LHCN-M2 (cell line): ENCODE measurements at regions not wholly inside any gene's neighbourhood (a gene's known extent, or its start where the extent isn't known, plus 50 kb on each side); places are given as distances from the start of the nearest gene placed in this dataset.

Experiments used
- DNase-seq: peaks from one replicate; pipeline ENCODE4 v3.0.0-alpha.2; 2012; ENCODE audit warnings: low read depth

GRCh38 chrX:20863649-20864048 lies 510.6 kb upstream of the CNKSR2 start:
- no peak for DNase-seq

DNA sequence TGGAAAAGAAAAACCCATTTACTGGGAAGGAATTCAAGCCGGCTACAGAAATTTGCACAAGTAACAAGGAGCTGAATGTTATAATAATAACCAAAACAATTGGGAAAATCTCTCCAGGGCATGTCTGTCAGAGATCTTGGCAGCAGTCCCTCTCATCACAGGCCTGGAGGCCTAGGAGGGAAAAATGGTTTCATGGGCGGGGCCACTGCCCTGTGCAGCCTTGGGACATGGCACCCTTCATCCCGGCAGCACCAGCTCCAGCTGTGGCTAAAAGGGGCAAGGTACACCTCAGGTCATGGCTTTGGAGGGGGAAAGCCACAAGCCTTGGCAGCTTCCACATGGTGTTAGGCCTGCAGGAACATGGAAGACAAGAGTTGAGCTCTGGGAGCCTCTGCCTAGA lies 513.1 kb upstream of the CNKSR2 start:
- DNase-seq = no peak

DNA sequence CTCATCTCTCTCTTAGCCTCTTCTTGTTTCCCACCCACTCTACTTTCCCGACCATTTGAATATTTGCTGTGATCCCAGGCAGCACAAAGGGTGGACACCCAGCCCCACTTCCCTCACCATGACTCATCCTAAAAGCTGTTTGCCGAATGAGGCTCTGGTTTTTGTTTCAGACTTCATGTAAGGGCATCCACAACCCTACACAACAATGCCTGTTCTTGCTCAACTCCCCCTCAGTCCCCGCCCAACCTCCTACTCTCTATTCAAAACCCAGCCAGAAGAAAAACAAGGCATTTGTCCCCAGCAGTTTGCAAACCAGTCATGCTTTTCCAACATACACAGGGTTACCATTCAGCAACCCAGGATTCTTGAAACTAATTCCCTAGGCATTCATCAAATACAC lies 516.5 kb upstream of the CNKSR2 start:
- peak; percentile 12 for DNase-seq

DNA sequence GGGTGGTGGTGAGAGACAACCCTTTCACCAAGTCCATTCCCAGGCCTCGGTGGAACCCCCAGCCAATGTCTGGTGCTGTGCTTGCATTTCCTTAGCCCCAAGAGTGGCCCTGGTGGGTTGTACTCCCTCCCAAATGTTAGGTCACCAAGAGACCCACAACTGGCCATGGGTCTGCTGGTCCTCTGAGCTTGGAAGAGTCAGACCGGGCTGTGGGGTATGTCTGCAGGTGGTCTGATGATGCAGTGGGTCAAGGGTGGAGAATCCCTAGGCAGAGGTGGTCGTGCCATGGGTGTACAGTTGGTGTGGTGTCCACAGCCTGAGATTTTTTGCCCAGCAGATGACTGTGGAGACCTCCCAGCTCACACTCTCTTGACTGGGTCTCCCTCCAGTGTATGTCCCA lies 535.7 kb upstream of the CNKSR2 start:
- no peak for DNase-seq

DNA sequence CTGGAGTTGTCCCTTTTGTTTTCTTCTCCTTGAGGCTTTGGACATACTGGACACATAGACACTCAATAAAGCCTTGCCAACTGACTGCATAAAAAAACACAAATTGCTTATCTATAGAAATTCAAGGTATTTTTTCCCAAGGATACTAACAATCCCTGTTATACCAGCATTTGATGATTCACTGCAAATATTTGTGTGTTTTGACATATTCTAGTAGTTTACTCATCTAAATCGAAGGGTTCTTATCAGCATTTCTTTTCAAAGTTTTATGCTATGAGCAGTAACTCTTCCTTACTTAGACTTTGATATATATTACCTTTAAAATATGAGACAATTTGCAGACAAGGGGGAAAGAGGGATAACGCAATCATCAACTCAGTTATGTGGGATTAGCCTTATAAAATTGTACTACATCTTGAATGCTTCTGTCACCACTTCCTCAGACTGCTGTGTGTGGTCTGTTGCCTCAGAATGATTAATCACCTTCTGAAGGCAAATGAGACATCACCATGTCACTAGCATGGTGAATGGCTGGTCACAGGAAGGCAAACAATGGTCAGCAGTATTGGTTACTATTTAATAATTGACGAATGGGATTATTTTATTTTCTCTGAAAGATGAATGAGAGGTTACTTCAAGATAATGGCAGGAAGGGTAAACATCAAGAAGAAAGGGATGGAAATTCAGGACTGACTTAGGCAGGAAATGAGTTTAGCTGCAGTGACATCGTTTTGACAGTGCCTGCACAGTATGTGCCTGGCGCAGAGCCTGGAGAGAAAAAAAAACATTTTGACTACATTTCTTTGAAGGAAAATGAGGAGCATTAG lies 544.3 kb upstream of the CNKSR2 start:
- DNase-seq = peak; percentile 62

DNA sequence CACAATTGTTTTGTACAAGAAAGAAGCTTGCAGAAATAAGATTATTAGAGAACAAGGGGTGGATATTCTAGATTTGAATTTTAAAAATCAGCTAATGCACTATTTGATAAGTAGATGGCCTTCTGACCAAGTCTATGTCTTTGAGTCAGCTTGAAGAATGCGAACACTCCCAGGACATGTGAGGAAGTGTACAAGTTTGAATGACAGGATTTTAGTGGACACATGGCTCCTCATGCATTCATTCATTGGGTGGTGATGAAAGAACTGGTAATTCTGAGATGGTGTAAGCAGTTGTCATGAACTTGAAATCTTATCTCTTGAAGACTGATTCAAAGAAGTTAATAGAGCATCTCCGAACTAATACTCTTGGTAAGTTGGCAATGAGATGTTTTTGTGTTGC lies 548.2 kb upstream of the CNKSR2 start:
- DNase-seq = no peak

DNA sequence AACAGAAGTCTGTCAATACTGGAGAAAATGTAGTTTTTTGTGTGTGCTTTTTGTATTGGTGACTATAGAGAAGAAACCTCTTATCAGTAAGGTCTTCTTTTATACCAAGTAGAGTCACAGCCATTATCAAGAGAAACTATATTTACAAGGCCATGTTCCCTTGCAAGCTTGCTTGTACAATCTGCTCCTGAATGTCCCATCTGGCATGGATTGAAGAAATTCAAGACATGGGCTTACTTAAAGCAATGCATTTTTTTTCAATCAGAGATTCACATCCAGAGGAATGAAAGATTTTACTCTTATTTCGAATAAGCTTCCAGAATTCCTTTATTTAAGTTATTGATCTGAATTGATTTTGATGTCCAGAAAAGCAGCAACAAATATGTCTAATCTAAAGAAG lies 537.3 kb upstream of the RPS6KA3 start:
- no peak for DNase-seq

DNA sequence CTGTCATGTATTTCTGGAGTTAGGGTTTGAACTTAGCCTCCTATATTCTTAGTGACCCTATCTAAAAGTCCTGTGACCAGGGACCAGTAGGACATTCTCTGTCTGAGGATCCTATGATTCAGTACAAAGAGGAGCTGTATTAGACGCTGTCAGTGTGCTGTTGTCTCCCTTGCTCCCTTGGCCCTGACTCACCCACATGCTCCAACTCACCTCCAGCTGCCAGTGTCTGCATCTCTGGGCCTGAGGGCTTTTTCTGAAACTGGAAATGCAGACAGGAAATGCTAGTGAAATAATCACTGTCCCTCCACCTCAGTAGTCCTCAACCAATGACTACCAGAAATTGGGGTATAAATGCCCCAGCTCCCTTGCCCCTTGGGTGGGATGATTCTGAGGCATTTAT lies 535.3 kb upstream of the RPS6KA3 start:
- peak; percentile 5 for DNase-seq

DNA sequence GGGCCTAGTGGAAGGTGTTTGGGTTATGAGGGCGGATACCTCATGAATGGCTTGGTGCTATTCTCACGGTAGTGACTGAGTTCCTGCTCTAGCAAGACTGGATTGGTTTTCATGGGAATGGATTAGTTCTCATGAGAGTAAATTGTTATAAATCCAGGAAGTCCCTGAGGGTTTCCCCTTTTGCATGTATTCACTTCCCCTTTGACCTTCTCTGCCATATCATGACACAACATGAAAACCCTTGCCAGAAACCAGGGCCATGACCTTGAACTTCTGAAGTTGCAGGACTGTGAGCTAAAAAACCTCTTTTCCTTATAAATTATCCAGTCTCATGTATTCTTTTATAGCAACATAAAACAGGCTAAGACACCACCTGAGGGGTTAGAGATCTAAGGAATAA lies 529.7 kb upstream of the RPS6KA3 start:
- DNase-seq = no peak

DNA sequence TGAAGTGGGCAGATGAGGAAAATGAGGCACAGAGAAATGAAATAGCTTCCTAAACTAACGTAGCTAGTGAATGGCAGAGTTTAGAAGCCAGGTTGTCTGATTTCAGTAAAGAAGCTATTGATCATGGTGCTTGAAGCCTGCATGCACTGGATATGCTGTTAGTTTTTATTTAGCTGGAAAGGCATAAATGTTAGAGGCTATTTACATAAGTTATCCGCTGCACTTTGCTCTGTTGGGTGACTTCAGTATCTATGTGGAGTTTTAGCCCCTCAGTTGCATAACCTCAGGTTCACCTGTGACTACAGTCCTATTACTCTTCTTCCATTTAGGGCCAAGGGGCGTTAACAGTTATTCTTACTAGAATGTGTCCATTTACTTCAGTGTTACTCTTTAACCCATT lies 522.4 kb upstream of the RPS6KA3 start:
- no peak for DNase-seq

DNA sequence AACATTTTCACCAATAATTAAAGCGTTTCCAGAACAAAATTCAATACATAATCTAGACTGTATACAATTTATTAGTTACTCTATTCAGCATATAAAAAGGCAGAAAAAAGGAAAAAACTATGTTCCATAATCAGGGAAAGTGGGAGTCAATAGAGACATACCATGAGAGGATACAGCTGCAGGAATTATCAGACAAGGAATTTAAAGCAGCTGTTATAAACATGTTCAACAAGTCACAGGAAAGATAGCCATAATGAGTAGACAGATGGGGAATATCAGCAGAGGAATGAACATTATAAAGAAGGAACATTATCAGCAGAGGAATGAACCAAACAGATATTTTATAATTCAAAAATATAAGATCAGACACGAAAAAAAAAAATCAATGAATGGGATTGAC lies 500.6 kb upstream of the RPS6KA3 start:
- no peak for DNase-seq

DNA sequence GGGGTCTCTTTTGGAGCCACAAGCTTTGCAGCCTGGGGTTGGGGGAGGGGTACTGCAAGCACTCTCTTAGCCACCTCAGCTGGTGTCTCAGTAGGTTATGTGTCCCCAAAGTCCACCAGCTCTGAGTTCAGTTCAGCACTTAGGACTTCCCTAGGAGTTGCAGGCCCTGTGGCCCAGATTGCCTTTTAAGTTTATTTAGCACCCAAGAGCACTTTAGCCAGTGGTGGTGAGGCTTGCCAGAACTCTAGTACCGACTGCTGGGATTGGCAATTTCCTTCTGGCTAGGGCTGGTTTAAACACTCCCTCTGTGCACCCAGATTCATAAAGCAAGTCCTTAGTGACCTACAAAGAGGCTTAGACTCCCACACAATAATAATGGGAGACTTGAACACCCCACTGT lies 489.9 kb upstream of the RPS6KA3 start:
- DNase-seq = no peak

DNA sequence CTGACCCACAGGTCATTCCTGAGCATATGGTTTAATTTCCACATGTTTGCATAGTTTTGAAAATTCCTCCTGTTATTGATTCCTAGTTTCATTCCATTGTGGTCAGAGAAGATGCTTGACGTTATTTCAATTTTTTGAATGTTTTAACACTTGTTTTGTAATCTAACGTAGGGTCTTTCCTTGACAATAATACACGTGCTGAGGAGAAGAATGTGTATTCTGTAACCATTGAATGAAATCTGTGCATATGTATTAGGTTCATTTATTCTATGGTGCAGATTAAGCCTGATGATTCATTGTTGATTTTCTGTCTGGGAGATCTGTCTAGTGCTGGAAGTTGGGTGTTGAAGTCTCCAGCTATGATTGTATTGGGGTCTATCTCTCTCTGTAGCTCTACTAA lies 486.4 kb upstream of the RPS6KA3 start:
- no peak for DNase-seq

- no peak for DNase-seq
Measured at GRCh38 chrX:20746690-20747089, 480.0 kb upstream of the RPS6KA3 start.

DNA sequence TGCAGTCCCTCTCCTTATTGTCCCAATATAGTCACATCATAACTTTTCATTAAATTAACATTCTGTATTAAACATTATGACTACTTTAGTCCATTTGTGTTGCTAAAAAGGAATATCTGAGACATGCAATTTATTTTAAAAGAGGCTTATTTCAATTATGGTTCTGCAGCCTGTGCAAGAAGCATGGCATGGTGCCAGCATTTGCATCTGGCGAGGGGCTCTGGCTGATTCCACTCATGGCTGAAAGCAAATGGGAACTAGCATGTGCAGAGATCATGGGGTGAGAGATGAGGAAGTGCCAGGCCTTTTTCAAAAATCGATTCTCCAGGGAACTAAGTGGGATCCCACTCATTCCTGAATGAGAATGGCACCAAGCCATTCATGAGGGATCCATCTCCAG lies 476.3 kb upstream of the RPS6KA3 start:
- DNase-seq = no peak

GRCh38 chrX:20742106-20742505 lies 475.4 kb upstream of the RPS6KA3 start:
- peak; percentile 18 for DNase-seq

GRCh38 chrX:20740443-20740842 lies 473.7 kb upstream of the RPS6KA3 start:
- no peak for DNase-seq

DNA sequence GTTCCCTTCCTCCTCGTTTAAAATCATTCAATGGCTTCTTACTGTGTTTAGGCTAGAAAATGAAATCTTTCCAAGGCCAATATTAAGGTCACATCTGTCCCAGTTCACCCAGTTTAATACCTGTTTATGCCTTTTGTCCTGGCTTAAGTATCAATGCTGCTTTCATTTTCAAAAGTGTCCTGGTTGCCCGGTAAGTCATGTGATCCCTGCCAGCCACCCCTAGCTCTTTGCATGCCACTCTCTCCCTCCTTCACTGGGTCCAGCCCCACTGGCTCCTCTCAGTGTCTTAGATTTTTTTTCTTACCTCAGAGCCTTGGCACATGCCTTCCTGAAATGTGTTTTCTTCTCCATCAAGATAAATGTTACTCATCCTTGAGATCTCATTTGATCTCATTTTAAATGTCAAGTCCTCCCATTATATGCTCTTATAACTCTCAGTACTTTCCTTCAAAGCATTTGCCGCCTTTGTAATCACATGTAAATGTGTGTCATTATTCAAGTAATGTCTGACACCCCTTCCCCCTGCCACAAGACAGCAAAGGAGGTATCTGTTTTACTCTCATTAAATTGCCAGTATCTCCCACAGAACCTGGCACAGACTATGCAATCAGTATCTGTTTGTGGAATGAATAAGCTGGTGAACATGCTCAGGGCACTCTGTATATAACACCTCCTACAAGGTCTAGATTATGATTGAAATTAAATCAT lies 472.5 kb upstream of the RPS6KA3 start:
- DNase-seq = no peak

GRCh38 chrX:20729416-20729815 lies 462.7 kb upstream of the RPS6KA3 start:
- DNase-seq = peak; percentile 79

- no peak for DNase-seq
Measured at GRCh38 chrX:20727447-20727846, 460.7 kb upstream of the RPS6KA3 start.

DNA sequence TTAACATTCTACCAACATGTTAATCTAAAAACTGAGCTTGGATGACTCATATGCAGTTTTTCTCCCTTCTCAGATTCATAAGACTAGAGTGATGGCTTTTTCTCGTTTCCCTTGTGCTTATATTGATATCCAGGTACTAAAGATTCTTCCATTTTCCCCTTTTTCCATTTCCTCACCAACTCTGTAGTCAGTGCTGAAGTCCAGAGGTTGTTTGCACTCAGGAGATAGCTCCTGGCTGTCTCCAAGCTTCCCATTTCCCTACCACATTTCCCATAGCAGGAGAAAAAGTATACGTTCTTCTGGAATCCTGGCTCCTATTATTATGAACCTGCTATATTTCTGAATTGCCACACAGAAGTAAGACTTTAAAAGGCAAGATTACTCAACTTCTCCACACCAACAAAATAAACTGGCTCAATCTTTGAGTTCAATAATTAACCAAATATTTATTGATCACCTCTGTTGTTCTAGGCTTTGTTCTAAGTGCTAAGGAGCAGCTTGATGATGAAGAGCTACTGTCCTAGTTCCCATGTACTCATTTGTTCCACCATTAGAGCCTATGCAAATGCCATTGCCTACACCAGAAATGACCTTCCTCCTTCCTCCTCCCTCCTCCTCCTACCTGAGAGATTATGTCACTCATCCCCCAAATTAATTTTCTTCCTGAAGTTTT lies 454.4 kb upstream of the RPS6KA3 start:
- DNase-seq = no peak

DNA sequence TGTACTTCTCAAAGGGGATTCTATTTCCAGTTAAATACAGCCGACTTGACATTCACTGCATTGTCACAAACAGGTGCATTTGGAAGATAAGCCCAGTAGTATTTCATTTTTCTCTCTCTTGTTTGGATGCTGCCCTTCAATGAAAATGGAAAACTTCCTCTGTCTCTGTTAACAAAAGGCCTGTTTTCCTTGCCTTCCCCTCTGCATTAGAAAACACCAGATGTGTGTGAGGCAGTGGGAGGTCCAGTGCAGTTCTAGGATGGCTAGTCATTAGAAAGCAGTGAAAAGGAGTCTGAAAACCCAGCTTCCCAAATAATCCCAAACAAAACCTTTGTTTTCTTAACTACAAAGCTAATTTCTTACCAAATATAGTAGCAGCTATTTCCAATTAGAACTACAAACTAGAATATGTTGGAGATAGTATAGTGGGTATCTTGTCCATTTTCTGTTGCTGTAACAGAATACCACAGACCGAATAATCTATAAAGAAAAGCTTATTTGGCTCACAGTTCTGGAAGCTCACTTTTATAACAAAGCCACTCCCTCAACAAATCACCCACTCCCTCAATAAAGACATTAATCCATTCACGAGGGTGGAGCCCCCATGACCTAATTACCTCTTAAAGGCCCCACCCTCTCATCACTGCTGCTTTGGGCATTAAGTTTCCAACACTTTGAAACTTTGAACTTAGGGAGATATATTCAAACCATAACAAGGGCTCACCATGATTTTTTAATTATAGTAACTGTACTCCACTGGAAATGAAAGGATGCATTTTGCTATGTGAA lies 452.1 kb upstream of the RPS6KA3 start:
- no peak for DNase-seq
